GM19023 (cell line): ENCODE measurements at regions not wholly inside any gene's neighbourhood (a gene's known extent, or its start where the extent isn't known, plus 50 kb on each side); places are given as distances from the start of the nearest gene placed in this dataset.

Experiments
- ATAC-seq: cut with Tn5 transposase; IDR thresholded peaks from one replicate; pipeline ENCODE4 v1.9.1; 2021; ENCODE audit warnings: mild to moderate bottlenecking, moderate library complexity; ENCODE audit not compliant: unreplicated experiment

DNA sequence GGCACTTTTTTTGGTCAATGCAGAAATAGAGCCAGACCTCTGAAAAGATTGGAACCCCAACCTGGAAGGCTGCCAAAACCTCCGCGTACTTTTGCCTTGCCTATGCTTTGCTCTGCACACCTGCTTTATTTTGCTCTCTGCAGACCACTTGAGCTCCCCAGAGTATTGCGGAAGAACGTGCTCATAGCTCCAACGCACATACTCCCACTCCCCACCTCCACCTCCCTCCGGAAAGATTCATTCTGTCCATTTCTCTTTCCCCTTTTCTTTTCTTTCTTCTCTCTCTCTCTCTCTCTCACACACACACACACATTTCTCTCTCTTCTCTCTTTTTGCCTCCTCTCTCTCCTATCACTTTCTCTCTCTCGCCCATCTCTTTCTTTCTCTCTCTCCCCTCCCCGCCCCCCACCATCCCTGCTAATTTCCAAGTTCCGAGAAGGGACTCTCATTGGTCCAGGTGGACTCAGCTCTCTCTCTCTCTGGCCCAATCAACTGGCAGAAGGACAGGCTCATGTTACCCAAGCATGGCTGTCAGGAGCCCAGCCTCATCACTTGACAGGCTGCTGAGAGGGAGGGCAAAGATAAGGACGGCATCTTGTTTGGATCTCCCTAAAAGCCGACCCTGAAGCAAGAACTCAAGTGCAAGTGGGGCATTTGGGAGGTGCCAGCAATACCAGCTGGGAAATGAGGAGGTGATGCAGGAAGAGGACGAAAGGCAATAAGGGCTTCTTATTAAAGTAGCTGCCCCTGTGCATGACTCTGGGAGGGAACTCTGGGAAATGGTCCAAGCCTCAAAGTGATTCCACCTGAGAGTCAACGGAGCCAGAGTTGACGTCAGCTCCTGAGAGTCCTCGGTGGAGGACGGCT is 246.1 kb downstream of the LY86 start:
- ATAC-seq = no peak

DNA sequence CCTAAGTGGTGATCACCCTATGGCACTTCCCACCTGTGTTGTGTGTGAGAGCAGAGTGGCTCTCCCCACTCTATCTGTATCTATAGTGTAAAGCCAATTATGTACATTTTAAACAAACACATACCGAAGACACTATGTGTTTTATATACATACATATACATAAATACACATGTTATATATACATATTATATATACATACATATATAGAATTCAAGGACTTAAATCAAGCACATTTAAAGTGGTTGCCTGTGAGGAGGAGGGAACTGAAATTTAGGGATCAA is 246.6 kb downstream of the LY86 start:
- no peak for ATAC-seq

DNA sequence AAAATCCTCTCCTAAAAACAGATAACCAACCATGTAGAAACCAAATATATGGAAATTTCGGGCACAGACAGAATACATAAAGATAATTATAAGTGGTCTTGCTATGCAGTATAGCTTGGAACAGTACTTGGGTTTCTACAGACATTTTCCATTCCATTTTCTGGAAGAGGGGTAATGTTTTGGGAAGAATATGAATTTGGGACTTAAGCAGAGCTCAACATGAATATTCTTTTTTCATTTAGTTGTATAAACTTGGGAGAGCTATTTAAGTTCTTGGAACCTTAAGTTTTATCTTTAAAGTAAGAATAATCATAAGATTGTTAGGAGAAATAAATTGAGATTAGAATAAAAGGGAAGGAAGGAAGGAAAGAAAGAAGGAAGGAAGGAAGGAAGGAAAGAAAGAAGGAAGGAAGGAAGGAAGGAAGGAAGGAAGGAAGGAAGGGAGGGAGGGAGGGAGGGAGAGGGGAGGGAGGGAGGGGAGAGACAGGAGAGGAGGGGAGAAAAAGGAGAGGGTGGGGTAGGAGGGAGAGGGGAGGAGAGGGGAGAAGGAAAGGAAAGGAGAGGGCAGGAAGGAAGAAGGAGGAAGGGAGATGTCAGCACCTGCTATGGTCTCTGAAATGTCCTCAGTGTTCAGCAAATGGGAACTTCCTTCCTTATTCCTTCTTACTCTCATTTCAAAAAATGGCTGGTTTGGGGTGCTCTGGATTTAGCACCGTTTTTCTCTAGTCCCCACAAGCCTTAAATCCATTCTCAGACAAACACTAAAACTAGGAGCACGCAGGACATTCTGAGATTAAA is 248.3 kb downstream of the LY86 start:
- no peak for ATAC-seq

DNA sequence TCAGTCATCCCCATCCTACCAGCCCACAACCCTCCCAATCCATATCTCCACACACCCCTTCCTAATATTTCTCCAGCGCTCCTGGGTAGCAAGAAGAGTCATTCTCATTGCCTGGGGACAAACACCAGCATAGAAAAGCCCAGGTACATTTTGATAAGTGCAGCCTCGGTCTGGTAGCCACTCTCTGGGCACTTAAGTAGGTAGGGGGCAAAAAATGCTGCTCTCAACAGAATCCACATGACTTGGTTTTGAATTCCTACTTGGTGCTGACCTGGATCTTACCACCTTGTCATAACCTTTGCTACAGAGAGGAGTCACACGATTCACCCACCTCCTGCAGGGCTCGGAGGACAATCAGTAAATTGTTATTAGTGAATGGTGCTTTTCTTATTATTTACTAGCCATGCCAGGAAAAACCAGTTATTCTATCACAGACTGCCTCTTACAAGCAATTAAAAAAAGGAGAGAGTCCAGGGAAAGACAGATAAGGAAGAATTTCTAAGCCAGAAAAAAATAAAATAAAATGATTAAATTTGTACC is 249.1 kb downstream of the LY86 start:
- no peak for ATAC-seq

DNA sequence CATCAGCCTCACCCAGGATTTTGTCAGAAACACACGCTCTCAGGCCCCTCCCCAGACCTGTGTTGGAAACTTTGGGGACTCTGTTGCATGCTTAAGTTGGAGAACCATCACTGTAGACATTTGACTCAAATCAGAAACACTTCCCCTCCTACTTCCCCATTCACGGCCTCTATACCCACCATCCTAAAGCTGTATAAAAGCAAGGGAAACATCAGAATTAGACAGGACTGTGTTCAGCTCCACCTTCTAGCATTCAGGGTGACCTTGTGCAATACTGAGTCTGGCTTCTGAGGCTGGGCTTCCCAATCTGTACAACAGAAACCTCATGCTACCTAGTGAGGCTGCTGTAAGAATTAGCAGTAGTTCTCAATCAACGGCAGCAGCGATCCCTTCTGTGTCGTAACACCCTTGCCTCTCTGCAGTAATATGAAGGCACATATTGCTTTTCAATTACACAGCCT is 252.3 kb downstream of the LY86 start:
- peak; percentile 89 for ATAC-seq

GRCh38 chr6:6841571-6841970 is 253.1 kb downstream of the LY86 start:
- no peak for ATAC-seq

GRCh38 chr6:6842291-6842690 is 253.8 kb downstream of the LY86 start:
- no peak for ATAC-seq

GRCh38 chr6:6843057-6843627 is 254.6 kb downstream of the LY86 start:
- no peak for ATAC-seq

DNA sequence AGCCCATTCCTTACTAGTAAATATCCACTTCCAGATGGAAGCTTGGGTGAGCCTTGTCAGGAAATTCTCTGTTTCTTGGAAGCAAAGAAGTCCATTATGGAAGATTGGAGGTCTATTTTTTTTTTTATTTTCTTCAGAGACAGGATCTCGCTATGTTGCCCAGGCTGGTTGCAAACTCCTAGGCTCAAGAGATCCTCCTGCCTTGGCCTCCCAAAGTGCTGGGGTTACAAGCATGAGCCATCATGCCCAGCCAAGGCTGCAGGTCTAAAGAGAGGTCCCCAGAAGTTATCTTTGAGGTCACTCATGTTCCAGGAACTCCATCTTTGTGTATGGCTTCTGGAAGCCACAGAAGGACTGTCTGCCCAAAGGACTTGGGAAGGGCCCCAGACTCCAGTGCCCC is 255.3 kb downstream of the LY86 start:
- ATAC-seq = no peak

- ATAC-seq = no peak
Observed at GRCh38 chr6:6844530-6844929, 256.0 kb downstream of the LY86 start.

DNA sequence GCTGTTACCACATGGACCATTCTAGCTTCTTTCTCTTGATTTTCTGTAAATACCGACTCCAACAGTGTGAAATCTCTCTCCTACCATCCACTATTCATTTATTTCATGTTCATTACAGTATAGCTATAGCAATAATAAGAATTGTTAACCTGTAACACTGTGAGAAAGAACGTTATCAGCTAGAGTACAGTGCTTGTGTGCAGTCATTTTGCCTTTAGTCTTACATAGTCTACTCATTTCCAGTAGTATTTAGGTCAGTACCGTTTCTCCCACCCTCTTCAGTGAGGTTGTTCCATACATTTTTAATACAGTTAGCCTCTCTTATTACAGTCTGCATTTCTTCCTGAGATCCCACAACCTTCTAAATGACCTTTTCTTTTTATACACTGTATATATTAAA is 257.1 kb downstream of the LY86 start:
- no peak for ATAC-seq

- ATAC-seq = no peak
Observed at GRCh38 chr6:6847591-6847990, 259.1 kb downstream of the LY86 start.

GRCh38 chr6:6851059-6851948 is 256.5 kb upstream of the RREB1 start:
- ATAC-seq = no peak

GRCh38 chr6:6851949-6852261 is 255.9 kb upstream of the RREB1 start:
- ATAC-seq = no peak

DNA sequence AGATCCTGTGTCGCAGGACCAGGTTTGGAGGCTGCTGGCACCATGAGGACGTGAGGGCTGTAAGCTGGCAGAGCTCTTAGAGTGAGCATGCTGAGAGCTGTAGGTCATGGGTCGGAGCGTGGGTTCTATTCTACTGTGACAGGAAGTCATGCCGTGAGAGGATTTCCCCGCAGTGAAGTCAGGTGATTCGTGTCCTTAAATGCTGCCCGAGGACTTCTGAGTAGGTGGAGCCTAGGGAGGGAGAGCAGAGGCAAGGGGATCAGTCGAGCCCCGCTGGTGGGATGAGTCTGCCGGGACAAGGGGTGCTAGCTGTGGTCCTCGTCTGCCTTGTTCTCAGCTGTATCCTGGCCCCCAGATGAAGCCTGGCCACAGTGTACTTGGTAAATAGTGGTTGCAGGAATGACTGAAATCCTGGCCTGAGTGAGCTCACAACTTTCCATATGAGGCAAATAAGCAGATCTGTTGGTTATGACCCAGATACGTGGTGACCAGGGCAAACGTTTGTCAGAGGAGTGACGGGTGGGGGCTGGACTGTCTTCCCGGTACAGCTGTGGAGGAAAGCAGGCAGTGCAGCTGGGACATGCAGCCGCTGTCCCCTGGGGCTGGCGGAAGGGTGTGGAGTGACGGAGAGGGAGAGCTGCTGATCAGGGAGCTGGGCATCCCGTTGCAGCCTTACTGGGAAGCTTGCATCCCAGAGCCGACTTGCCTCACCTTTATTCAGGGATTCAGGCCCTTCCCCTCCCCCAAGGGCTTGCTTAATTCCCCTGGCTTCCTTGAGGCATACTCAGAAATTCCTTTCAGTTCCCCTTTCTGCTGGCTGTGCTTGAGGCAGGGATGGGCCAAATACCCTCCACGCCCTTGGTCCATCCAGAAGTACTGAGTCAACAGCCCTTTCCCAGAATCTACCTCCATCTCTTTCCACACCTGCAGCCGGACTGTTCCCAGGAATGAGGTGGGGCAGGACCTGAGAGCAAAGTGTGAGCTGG is 250.9 kb upstream of the RREB1 start:
- peak; percentile 78 for ATAC-seq

DNA sequence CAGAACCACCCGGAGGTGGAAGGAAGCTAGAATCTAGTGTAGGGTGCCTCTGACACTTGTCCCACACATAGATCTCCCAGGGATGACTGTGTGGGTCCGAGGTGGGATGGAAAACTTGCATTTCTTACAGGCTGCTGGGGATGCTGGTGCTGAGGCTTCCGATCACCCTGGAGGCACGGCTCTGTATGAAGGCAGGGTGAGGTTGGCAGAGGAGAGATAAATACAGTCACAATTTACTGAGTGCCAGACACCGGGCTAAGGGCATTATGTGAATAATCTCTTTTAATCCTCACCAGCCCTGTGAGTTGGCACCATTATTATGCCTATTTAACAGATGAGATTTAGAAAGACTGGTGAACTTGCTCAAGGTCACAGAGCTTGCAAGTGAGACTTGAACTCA is 250.2 kb upstream of the RREB1 start:
- ATAC-seq = no peak

GRCh38 chr6:6858533-6858982 is 249.2 kb upstream of the RREB1 start:
- ATAC-seq = no peak

DNA sequence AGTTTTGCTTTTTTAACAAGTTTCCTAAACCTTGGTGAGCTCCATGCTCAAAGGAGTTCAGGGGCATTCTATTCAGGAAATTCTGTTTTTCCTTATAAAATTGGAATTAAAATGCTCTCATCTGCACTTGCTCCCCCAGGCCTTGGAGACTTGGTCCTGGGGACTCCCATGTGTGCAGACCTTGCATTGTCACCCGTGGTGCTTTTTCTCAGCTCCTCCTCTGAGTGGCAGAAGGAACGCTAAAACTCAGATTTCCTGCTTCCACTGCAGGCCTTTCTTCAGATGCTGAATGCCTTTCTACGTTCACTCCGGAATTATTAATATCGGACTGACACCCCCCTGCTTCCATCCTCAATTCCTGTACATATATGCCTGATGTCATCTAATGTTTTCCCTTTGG is 248.7 kb upstream of the RREB1 start:
- no peak for ATAC-seq

DNA sequence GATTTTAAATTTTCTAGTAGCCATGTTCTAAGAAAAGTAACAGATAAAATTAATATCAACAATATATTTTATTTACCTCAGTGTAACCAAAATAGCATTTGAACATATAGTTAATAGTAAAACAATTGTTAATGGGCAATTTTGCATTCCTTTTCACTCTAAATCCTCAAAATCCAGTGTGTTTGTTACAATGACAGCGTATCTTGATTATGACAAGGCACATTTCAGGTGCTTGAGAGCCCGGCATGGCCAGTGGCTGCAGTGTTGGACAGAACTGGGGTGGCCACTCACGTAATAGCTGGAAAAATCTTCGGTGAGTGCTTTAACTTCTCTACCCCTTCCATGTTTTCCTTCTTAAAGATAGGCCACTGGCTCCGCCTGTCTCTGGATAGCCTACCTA is 248.0 kb upstream of the RREB1 start:
- no peak for ATAC-seq

- ATAC-seq = no peak
Observed at GRCh38 chr6:6860863-6861262, 246.9 kb upstream of the RREB1 start.
